ENCODE measurements at regions not wholly inside any gene's neighbourhood (a gene's known extent, or its start where the extent isn't known, plus 50 kb on each side); places are given as distances from the start of the nearest gene placed in this dataset.

- no peaks in the 10 kb centered on the region for H3K27me3 ChIP-seq (ENCODE audit: control insufficient read depth, insufficient read depth, low read length)
- TF ChIP-seq, protein P1, sequence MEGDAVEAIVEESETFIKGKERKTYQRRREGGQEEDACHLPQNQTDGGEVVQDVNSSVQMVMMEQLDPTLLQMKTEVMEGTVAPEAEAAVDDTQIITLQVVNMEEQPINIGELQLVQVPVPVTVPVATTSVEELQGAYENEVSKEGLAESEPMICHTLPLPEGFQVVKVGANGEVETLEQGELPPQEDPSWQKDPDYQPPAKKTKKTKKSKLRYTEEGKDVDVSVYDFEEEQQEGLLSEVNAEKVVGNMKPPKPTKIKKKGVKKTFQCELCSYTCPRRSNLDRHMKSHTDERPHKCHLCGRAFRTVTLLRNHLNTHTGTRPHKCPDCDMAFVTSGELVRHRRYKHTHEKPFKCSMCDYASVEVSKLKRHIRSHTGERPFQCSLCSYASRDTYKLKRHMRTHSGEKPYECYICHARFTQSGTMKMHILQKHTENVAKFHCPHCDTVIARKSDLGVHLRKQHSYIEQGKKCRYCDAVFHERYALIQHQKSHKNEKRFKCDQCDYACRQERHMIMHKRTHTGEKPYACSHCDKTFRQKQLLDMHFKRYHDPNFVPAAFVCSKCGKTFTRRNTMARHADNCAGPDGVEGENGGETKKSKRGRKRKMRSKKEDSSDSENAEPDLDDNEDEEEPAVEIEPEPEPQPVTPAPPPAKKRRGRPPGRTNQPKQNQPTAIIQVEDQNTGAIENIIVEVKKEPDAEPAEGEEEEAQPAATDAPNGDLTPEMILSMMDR (IDR thresholded peaks at IDR 0.05; ENCODE audit: insufficient read depth, low read length, severe bottlenecking), result no peak
- FAIRE-seq, result no peak
- no peak overlapping the region for H3K4me3 ChIP-seq (ENCODE audit: low read depth, low read length)
- no peaks in the 10 kb centered on the region for H3K36me3 ChIP-seq (ENCODE audit: control insufficient read depth, insufficient read depth, low read length)
- DNase-seq (ENCODE audit: low read depth), result no peak
These were observed 998.1 kb downstream of the SI start for GRCh38 chr3:164080208-164080607.

DNA sequence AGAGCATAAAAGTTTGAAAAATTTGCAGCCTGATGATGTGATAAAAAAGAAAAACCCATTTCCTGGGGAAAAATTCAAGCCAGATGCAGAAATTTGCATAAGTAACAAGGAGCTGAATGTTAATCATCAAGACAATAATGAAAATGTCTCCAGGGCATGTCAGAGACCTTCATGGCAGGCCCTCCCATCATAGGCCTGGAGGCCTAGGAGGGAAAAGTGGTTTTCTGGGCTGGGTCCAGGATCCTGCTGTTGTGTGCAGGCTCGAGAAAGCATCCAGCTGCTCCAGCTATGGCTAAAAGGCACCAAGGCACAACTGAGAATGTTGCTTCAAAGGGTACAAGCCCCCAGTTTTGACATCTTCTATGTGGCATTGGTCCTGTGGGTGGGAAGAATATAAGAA, 1014.0 kb downstream of the SI start:
- TF ChIP-seq, protein P1 (IDR thresholded peaks at IDR 0.05; ENCODE audit: insufficient read depth, low read length, severe bottlenecking), result no peak
- Histone ChIP-seq H3K36me3 (ENCODE audit: control insufficient read depth, insufficient read depth, low read length) (no peaks in the 10 kb centered on the region), H3K4me3 (ENCODE audit: low read depth, low read length) (no peak overlapping the region), H3K27me3 (ENCODE audit: control insufficient read depth, insufficient read depth, low read length) (no peaks in the 10 kb centered on the region)
- FAIRE-seq, result no peak
- DNase-seq (ENCODE audit: low read depth), result no peak

DNA sequence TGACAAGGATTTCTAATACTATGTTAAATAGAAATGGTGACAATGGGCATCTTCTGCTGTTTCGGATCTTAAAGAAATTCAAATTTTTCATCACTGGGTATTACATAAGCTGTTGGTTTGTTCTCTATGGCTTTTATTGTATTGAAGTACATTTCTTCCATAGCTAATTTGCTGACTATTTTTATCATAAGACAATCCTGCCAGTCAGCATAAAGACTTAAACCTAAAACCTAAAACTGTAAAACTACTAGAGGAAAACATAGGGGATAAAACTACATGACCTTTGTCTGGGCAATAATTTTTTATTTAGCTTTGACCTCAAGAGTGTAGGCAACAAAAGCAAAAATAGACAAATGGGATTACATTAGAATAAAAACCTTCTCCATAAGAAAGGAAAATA, 1017.4 kb downstream of the SI start:
- Histone ChIP-seq H3K36me3 (ENCODE audit: control insufficient read depth, insufficient read depth, low read length) (no peaks in the 10 kb centered on the region), H3K4me3 (ENCODE audit: low read depth, low read length) (no peak overlapping the region), H3K27me3 (ENCODE audit: control insufficient read depth, insufficient read depth, low read length) (no peaks in the 10 kb centered on the region)
- FAIRE-seq, result no peak
- TF ChIP-seq, protein P1 (IDR thresholded peaks at IDR 0.05; ENCODE audit: insufficient read depth, low read length, severe bottlenecking), result no peak
- DNase-seq (ENCODE audit: low read depth), result no peak

- TF ChIP-seq, protein P1 (IDR thresholded peaks at IDR 0.05; ENCODE audit: insufficient read depth, low read length, severe bottlenecking), result no peak
- DNase-seq (ENCODE audit: low read depth), result no peak
- no peaks in the 10 kb centered on the region for H3K27me3 ChIP-seq (ENCODE audit: control insufficient read depth, insufficient read depth, low read length)
- no peaks in the 10 kb centered on the region for H3K36me3 ChIP-seq (ENCODE audit: control insufficient read depth, insufficient read depth, low read length)
- no peak overlapping the region for H3K4me3 ChIP-seq (ENCODE audit: low read depth, low read length)
- FAIRE-seq, result no peak
These were observed 1028.4 kb downstream of the SI start for GRCh38 chr3:164049847-164050246.

DNA sequence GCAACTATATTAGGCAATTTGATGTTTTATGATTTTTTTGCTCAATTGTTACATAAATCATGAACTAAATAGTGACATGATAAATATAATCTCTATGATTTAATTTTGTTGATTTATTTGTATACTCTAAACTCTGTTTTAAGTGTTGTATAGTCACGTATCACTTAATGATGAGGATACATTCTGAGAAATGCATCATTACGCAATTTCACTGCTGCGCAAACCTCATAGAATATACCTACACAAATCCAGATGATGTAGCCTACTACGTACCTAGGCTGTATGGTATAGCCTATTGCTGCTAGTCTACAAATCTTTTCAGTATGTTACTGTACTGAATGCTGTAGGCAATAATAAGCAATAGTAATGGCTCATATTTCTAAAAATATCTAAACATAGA, 1029.8 kb downstream of the SI start:
- Histone ChIP-seq H3K4me3 (ENCODE audit: low read depth, low read length) (no peak overlapping the region), H3K36me3 (ENCODE audit: control insufficient read depth, insufficient read depth, low read length) (no peaks in the 10 kb centered on the region), H3K27me3 (ENCODE audit: control insufficient read depth, insufficient read depth, low read length) (no peaks in the 10 kb centered on the region)
- TF ChIP-seq, protein P1 (IDR thresholded peaks at IDR 0.05; ENCODE audit: insufficient read depth, low read length, severe bottlenecking), result no peak
- no peak for DNase-seq (ENCODE audit: low read depth)
- FAIRE-seq, result no peak

DNA sequence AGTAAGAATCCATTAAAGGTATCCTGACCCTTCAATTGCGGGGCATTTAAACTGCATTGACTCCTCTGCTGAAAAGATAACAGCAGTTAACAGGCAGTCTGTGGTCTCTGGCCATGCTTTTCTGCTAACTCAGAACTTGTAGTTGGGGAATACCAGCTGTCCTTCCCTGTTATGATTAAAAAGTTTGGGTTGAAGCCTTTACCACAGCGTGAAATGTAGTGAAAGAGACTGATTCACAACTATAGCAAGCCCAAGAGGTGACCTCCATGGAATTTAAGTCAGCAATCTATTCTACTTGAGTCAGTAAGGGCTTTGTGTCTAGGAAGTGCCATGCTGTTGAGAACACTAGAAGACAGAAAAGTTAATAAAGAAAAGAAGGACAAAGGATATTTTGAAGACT, 1037.3 kb downstream of the SI start:
- H3K36me3 ChIP-seq (ENCODE audit: control insufficient read depth, insufficient read depth, low read length), result no peaks in the 10 kb centered on the region
- FAIRE-seq, result no peak
- no peak overlapping the region for H3K4me3 ChIP-seq (ENCODE audit: low read depth, low read length)
- no peak for DNase-seq (ENCODE audit: low read depth)
- no peaks in the 10 kb centered on the region for H3K27me3 ChIP-seq (ENCODE audit: control insufficient read depth, insufficient read depth, low read length)
- TF ChIP-seq, protein P1 (IDR thresholded peaks at IDR 0.05; ENCODE audit: insufficient read depth, low read length, severe bottlenecking), result no peak
